ENCODE measurements at regions not wholly inside any gene's neighbourhood (a gene's known extent, or its start where the extent isn't known, plus 50 kb on each side); places are given as distances from the start of the nearest gene placed in this dataset.
A peak's percentile ranks its signal among the peaks of the same experiment; 100 is the strongest.

- Histone ChIP-seq H3K4me3 (no peak overlapping the region), H3K79me2 (ENCODE audit: control insufficient read depth, insufficient read depth, low read length) (no peaks in the 10 kb centered on the region), H3K9me1 (ENCODE audit: control insufficient read depth, insufficient read depth, low read length) (no peaks in the 10 kb centered on the region), H3K4me2 (ENCODE audit: insufficient read depth, low read length) (no peak overlapping the region), H3K4me1 (replicated peaks in 1 of 2; ENCODE audit: control insufficient read depth in 2 of 2, insufficient read depth in 2 of 2, low read length in 2 of 2) (peaks cover 0 to 9% of the 10 kb centered on the region in 2 experiments; a peak in 1 of 5 replicates), H4K20me1 (replicated peaks; ENCODE audit: control insufficient read depth, insufficient read depth, low read length) (no peaks in the 10 kb centered on the region), H3K9ac (ENCODE audit: insufficient read depth in 1 of 2, low read depth in 2 of 2, low read length in 2 of 2) (no peak overlapping the region), H3K27ac (ENCODE audit: extremely low read depth, low read depth, low read length) (no peak overlapping the region), H3K27me3 (ENCODE audit: control insufficient read depth in 2 of 2, insufficient read depth in 2 of 2, low read length in 2 of 2) (peaks cover 21 to 43% of the 10 kb centered on the region in 2 experiments; a peak in 4 of 5 replicates), H2AFZ (ENCODE audit: low read depth, low read length) (no peak overlapping the region), H3K36me3 (ENCODE audit: control insufficient read depth, insufficient read depth, low read length) (no peaks in the 10 kb centered on the region), H3K9me3 (replicated peaks; ENCODE audit: control insufficient read depth, insufficient read depth, low read depth, low read length) (no peaks in the 10 kb centered on the region)
- BruUV-seq (replicated peaks), result no TSS peak
- intact Hi-C loops (cut with micrococcal nuclease), result no loop called here
- no peak for DNase-seq (ENCODE audit: extremely low read depth in 1 of 4, low spot score in 3 of 4)
- ATAC-seq, result 0 out of 3 replicates have a peak, but pooled peaks have one; percentile 34
- 10% methylated on average over 26 of the region's 49 CpGs for WGBS (ENCODE audit: insufficient coverage, low coverage, missing lambda C conversion rate)
- TF ChIP-seq BCOR (IDR thresholded peaks at IDR 0.05), result no peak
- TF ChIP-seq SP1 (CRISPR knock-in tag; IDR thresholded peaks at IDR 0.05), result no peak
- no peak for TF ChIP-seq HINFP (tag; conservative IDR thresholded peaks at IDR 0.05; ENCODE audit: low read depth)
- no peak for TF ChIP-seq TOE1 (IDR thresholded peaks at IDR 0.05; ENCODE audit: borderline replicate concordance)
- TF ChIP-seq TOE1 (CRISPR knock-in tag; IDR thresholded peaks at IDR 0.05; ENCODE audit: borderline replicate concordance, low read depth), result no peak
- no peak for TF ChIP-seq SAFB (IDR thresholded peaks at IDR 0.05; ENCODE audit: borderline replicate concordance, low read depth, low read length)
- no peak for TF ChIP-seq HEY1 (CRISPR knock-in tag; IDR thresholded peaks at IDR 0.05; ENCODE audit: borderline replicate concordance)
- TF ChIP-seq BCL6 (CRISPR knock-in tag; IDR thresholded peaks at IDR 0.05), result no peak
- TF ChIP-seq ZBTB34 (CRISPR knock-in tag; IDR thresholded peaks at IDR 0.05), result no peak
- TF ChIP-seq FOXK2 (conservative IDR thresholded peaks at IDR 0.05 in 1 of 2, IDR thresholded peaks at IDR 0.05 in 1 of 2; ENCODE audit: low read depth in 2 of 2), result no peak
- no peak for TF ChIP-seq KHSRP (IDR thresholded peaks at IDR 0.05)
- no peak for TF ChIP-seq FOXP1 (CRISPR knock-in tag; IDR thresholded peaks at IDR 0.05)
- TF ChIP-seq, protein P1, sequence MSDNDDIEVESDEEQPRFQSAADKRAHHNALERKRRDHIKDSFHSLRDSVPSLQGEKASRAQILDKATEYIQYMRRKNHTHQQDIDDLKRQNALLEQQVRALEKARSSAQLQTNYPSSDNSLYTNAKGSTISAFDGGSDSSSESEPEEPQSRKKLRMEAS (CRISPR knock-in tag; IDR thresholded peaks at IDR 0.05), result no peak
- TF ChIP-seq NFYB (IDR thresholded peaks at IDR 0.05; ENCODE audit: extremely low read depth, insufficient read length), result no peak
- in situ Hi-C loops (cut with MboI), result no loop called here
- ChIA-PET CTCF (ENCODE audit: low intra/inter-chr PET ratio) (no interaction called here), POLR2A (interaction anchor here (0.5 to 1.0 kb wide), 2 partner anchors 16 to 540 kb away, joined by 3 read pairs; no protein-coding TSS in a partner anchor)
- FAIRE-seq, result no peak
Measured at GRCh38 chr17:73901661-73902415, 257.6 kb upstream of the SDK2 start.
